NCI-H526 (cell line): ENCODE measurements at regions not wholly inside any gene's neighbourhood (a gene's known extent, or its start where the extent isn't known, plus 50 kb on each side); places are given as distances from the start of the nearest gene placed in this dataset.
"Not testable (repeated sequence)": the region's sequence is repeated elsewhere in the genome, so short reads cannot be mapped to it uniquely, and the experiment has no call there.

Experiments used
- DNase-seq, 2 experiments: peaks; one replicate each; lab custom pipeline; 2025; lab: John Stamatoyannopoulos, UW

GRCh38 chrX:23458957-23459356 lies 124.3 kb downstream of the PTCHD1 start:
- DNase-seq, result not testable (repeated sequence)

GRCh38 chrX:23465105-23465791 lies 130.6 kb downstream of the PTCHD1 start:
- no peak for DNase-seq

GRCh38 chrX:23465985-23466384 lies 131.3 kb downstream of the PTCHD1 start:
- no peak for DNase-seq

GRCh38 chrX:23478056-23478455 lies 143.4 kb downstream of the PTCHD1 start:
- DNase-seq, result no peak

- no peak for DNase-seq
Measured at GRCh38 chrX:23478561-23478960, 143.9 kb downstream of the PTCHD1 start.

- no peak for DNase-seq
Measured at GRCh38 chrX:23482561-23482960, 147.9 kb downstream of the PTCHD1 start.

GRCh38 chrX:23483396-23483795 lies 148.7 kb downstream of the PTCHD1 start:
- DNase-seq, result no peak

- no peak for DNase-seq
Measured at GRCh38 chrX:23493941-23494374, 159.3 kb downstream of the PTCHD1 start.

GRCh38 chrX:23494741-23495140 lies 160.1 kb downstream of the PTCHD1 start:
- no peak for DNase-seq

GRCh38 chrX:23497919-23498318 lies 163.3 kb downstream of the PTCHD1 start:
- DNase-seq, result no peak

- DNase-seq, result no peak
Measured at GRCh38 chrX:23501974-23502373, 165.3 kb upstream of the PRDX4 start.

- peak; percentile 22 to 78 for DNase-seq
Measured at GRCh38 chrX:23503835-23504539, 163.3 kb upstream of the PRDX4 start.

- DNase-seq, result no peak
Measured at GRCh38 chrX:23504540-23504884, 162.8 kb upstream of the PRDX4 start.

- DNase-seq, result no peak
Measured at GRCh38 chrX:23504895-23505294, 162.4 kb upstream of the PRDX4 start.

GRCh38 chrX:23505531-23506303 lies 161.6 kb upstream of the PRDX4 start:
- peak; percentile 16 to 22 for DNase-seq

GRCh38 chrX:23509256-23509655 lies 158.0 kb upstream of the PRDX4 start:
- no peak for DNase-seq

GRCh38 chrX:23511793-23512192 lies 155.5 kb upstream of the PRDX4 start:
- DNase-seq, result no peak

- peak; percentile 51 to 76 for DNase-seq
Measured at GRCh38 chrX:23513121-23513520, 154.2 kb upstream of the PRDX4 start.

- no peak for DNase-seq
Measured at GRCh38 chrX:23514082-23514481, 153.2 kb upstream of the PRDX4 start.

GRCh38 chrX:23515028-23515427 lies 152.3 kb upstream of the PRDX4 start:
- peak in 1 of 2 experiments; percentile 9 for DNase-seq

- DNase-seq, result not testable (repeated sequence)
Measured at GRCh38 chrX:23523026-23523657, 144.2 kb upstream of the PRDX4 start.

GRCh38 chrX:23524467-23524866 lies 142.8 kb upstream of the PRDX4 start:
- no peak for DNase-seq
